NCI-H187 treated with DMSO at 0.1 percent for 48 hours (cell line): ENCODE measurements at regions not wholly inside any gene's neighbourhood (a gene's known extent, or its start where the extent isn't known, plus 50 kb on each side); places are given as distances from the start of the nearest gene placed in this dataset.
"Not testable (repeated sequence)": the region's sequence is repeated elsewhere in the genome, so short reads cannot be mapped to it uniquely, and the experiment has no call there.

Experiments used
- DNase-seq: peaks from one replicate; lab custom pipeline; 2025; lab: John Stamatoyannopoulos, UW

DNA sequence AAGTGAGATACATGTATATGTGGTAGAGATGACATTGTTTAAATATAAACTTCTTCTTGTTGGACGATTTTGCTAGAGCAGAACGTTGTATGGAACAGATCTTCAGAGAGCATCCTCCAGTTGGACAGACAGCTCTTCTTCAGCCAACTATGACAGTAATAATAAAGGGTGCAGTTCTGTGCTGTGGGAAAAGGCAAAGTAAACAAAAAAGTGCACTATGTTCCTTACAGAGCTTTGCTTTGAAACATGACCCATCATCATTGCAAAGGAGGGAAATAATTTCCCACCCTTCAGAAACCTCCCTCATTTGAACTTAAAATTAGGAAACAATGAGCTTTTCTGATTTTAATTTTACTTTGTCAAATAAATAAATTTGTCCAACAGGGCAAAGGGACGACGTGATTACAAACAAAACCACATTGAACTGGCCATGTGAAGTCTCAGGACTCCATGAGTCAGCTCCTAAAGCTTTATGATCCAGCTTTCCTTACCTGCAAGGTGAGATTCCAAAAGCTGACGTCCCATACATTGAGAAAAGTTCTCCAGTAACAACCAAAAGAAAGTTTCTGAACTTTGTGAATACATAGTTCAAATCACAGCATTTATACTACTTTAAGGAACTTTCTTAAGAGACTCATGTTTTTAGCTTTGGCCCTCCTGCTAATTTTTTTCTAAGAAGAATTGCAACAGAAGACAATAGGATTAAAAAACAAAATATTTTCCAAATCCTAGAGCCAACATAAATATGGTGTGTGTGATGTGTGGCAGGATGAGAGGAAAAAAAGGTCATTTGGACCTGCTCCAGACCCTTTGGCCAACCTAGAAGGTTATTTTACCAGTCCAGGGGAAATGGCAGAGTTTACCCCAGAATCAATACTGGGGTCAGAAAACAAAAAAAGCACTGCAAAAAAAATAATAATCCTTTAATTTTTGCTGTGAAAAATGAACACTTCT, 565.4 kb upstream of the NRP1 start:
- no peak for DNase-seq

DNA sequence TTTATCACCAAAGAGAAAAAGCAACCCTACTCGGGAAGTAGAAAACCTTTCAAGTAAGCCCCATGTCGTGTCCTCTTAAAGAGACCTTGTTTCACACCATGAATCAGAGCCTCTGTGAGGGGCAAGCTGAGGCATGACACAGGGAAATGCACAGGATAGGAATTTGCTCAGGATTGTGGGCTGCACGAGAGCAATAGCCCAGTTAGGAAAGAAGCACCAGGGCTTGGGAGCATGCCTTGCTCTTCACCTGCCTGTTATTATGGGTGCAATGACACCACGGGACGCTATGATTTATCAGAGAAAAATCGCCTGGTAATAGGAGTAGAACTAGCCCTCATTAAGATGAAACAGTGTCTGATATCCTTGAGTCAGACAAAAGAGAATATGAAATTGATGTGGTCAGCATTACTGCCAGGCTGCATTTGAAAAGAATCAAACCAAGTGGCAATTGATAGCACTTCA, 562.9 kb upstream of the NRP1 start:
- DNase-seq, result peak; percentile 26

DNA sequence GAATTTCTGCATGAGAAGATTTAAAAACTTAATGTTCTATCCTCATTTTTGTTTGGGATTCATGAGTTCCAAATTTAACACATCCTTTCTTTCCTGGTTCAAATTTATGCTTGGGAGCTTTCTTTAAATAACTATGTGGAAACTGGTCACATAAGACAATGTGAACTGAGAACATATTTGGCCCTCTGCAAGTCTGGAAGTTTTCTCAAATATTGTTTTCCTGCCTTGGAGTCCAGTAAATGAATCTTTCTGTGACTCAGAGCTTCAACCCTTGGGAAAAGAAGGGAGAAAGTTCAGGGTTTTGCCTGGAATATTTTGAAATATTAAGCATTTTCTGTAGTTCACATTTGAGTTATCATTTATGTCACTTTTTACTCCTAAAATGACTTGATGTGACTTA, 559.0 kb upstream of the NRP1 start:
- DNase-seq, result no peak

DNA sequence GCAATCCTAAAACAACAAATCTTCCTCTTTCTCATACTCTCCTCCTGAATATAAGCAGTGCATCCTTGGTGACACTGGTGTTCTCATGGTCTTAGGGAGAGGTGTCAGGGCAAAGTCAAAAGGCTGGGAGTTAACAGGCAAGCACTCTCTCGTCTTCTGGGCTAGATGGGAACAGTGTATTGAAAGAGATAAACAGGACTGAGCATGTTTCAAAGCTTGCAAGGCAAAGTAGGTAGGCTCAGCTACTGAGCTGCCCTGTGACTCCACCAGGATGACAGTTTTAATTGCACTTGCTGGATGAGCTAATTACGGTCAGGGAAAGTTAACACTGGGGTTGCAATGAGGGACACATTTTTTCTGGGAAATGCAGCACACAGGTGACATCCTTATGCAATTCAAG, 554.9 kb upstream of the NRP1 start:
- DNase-seq, result no peak

DNA sequence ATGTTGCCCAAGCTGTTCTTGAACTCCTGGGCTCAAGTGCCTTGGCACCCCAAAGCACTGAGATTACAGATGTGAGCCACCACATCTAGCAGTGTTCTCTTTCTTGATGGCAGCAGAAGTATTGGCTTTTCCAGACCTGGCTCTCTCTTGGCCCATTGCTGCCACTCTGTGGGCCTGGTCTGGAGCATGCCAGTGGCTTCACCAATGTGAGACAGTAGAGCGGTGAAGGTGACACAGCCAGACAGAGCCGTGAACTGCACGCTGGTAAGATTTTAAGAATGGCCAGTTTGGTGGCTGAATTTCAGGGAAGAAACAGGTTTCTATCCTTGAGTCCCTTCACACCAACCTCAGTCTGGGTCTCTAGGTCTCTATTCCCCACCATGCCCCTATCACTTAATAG, 552.7 kb upstream of the NRP1 start:
- DNase-seq, result no peak

DNA sequence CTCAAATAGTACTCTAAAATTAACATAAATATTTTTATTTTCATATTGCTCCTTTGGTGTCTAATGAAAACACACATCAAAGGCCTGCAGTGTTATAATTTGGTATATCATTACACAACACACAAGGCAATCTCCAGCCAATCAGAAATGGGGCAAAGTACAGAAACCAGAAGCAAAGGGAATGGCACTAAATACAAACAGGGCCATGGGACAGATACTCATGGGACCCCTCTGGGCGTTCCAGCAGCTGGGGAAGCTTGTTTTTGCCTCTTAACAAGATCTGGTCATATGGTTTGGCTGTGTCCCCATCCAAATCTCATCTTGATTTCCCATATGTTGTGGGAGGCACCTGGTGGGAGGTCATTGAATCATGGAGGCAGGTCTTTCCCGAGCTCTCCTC, 551.8 kb upstream of the NRP1 start:
- DNase-seq, result no peak

DNA sequence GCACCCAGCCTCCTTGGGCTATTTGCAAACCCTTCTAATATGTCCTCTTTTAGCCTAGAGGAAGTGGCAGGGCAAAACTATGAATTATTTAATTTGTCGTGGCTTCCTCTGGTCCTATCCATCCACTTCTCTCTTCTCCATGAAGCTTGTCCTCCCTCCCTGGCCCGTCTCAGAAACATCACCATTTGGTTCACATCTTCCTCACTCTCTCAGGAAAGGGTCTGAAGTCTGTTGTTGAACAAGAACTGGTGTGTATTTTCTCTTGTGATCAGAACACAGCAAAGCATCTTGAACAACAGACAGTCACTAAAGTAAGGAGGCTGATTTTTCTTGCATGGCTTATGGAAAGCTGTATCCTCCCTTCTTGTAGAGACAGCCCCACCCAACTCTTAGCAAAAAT, 550.1 kb upstream of the NRP1 start:
- DNase-seq, result no peak

DNA sequence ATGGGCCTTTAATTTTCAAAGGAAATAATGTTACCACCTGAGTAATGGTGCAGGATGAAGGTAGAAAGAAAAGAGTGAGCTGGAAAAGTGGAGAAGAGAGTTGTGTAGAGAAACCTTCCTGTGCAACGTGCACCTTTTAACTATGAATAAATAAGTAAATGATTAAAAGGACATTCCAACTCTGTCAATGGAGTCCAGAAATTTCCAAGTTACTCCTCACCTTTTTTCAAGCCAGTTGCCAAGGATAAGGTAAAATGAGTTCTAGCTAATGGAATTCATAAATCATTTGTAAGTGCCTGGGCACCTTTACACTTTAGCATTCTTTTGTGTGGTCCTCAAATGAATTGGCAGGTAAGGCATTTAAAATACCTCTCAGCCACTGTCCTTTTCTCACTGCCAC, 549.4 kb upstream of the NRP1 start:
- DNase-seq, result no peak

DNA sequence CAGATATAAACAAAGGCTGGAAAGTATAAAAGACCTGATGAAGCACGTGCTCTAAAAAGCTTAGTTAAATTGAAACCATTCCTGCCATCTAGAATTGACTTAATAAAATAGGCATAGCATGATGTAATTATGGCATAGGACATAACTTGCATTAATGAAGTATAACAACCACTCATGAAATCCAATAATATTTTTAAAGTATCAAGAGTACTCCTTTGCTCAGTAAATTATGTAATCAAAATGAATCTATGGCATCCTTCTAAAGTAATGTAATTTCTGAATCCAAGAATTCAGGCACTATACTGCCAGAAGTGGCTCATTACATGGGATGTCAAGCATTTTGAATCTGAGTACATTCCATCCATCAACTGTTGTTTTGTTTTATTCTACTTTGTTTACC, 548.5 kb upstream of the NRP1 start:
- DNase-seq, result no peak

DNA sequence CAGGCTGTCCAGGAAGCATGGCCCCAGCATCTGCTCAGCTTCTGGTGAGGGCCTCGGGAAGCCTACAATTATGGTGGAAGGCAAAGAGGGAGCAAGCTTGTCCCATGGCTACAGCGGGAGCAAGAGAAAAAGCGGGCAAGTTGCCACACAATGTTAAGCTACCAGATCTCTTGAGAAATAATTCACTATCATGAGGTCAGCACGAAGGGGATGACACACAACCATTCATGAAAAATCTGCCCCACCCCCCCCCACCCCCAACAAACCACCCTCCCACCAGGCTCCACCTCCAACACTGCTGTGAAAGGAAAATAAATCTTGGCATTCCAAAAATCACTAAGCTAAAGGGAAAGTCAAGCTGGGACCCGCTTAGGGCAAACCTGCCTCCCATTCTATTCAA, 545.8 kb upstream of the NRP1 start:
- no peak for DNase-seq

DNA sequence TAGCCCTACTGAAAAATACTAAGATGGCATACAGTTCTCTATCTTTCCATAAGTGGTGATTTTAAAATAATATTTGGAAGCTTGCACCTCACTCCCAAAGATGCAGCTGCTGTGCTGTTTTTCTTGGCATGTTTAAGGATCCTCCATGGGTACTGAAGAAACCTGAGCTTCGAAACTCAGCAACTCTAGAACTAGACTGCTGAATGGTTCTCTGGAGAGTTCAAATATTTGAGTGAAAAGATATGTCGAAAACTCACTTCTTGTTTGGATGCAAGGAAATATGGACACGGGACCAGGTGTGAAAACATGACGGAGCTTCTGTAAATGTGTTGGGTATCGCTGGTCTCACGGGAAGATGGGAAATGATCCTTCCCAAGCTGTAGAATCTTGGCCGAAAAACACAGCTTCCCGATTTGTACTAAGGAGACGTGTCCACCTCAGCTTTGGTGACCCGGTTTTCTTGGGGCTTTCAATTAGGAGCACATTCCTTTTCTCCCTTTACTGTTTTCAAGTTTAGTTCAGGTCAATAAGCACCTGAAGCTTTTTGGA, 543.8 kb upstream of the NRP1 start:
- no peak for DNase-seq

DNA sequence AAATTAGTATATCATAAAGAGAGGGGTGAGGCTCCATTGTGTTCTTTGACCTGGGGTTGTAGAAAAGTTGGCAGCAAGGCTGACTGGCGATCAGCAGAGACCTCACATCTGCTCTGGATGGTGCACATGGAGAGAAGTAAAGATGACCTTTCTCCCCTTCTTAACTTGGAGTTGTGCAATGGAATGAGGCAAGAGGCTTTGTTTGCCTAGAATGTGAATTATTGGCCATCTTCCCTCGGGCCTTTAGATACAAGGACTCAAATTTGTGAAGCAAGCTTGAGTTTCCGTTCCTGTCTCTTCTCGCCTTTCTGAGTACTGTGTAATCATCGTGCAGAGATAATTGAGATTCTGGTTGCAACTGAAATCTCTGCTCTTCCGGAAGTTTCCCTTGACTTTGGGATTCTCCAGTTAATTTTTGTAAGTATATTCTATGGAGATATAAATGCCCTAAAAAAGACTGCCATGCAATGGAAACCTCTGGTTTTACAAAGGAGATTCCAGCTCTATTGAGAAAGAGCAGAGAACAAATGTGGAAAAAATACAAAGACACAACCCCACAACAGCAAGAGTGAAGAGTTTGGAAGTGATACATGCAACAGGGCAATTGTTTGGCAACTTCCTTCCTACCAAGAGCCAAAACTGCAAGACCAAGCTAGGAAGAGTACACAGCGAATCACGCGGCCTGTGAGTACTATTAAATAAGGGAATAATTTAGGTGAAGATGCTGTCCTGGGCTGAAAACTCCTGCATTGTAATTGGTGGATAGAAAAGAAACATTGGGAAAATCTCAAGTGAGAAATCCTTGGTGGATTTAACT, 542.3 kb upstream of the NRP1 start:
- no peak for DNase-seq

DNA sequence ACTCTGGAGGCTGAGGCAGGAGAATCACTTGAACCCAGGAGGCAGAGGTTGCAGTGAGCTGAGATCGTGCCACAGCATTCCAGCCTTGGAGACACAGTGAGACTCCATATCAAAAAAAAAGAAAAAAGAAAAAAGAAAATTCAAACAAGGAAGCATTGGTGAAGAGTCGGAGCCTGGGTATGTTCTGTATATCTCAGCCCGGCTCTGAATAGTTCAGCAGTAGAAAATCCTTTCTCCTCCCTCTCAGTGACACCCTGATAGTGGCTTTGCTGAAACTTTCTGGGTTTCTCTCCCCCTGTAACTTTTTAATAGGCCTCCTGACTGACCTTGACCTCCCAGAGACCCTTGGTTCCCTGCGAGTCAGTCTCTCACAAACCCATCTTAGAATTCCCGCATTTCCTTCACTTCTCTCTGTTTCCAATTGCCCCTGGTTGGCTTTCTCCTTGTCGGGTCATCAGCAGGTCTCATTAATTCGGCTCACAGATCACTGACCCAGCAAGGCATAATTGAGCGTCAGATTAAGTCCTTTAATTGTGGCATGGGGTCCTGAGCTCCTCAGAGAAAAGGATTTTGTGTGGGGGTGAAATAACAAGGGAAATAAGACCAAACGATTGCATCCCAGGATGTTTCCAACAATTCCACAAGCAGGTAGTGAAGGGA, 541.6 kb upstream of the NRP1 start:
- no peak for DNase-seq

DNA sequence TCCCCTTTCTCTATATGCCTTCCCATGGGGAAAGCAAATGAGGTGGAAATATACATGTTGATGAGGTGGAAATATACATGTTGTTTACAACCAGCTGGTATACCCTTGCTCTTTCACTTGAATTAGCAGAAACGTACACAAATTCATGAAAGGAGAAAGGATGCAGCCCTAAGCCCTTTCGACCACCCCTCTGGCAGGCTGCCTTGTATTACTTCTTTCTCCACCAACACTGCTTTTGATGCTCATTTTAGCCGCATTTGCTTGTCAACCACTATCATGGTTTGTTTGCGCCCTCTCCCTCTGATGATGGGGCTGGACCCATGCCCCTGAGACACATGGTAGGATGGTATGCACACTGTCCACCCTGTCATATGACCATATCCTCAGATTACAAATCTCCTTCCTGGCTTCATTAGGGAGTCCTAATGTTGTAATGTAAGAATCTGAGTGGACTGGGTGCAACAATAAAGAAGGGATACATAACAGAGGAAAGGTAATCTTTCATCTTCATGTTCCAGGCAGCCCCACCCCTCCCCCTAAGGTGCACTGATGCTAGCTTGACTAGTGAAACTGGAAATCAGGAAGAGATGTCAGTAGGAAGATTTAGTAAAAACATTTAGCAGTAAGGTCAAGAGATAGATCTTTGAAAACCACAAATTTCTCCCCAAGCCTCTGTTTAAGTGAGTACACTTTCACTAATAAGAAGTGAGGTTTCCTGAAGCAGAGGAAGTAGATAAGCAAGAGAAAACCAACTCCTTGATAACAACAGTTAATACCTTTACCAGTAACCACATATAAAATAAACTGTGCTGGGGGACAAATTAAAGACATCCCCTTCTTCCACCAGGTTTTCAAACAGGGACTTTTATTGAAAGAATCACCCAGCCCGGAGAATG, 536.8 kb upstream of the NRP1 start:
- no peak for DNase-seq

DNA sequence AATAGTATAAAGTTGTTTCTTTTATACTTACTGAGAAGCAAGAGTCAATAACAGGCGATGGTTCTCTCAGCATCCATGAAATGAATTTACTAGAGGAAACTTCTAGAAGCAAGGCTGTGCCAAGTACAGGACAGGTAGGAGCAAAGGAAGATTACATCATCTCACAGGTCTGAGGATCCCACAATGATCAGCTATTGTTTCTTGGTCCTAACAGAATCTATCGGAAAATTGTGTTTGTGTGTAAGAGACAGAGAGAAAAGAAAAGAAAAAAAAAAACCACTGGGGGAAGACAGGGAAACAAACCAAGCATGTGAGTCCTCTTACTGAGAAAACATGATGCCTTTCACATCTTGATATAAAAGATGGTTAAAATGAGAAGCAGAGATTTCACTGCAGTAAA, 535.0 kb upstream of the NRP1 start:
- DNase-seq, result no peak

DNA sequence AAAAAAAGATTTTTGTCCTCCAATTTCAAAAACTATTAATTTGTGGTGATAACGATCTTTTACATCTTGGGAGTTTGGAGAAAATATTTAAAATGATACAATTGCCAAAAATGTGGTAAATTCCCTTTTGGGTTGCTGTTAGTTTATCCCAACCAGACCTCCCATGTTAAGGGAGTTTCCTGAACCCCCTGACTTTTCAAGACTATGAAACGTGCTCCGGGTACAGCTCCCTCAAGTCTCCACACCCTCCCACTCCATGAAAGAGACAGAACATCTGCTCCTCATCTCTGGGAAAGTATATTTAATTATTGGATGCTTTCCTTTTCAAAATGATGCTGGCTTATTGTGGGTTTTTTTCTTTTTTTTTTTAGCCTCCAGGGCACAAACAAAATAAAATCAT, 534.6 kb upstream of the NRP1 start:
- DNase-seq, result no peak

DNA sequence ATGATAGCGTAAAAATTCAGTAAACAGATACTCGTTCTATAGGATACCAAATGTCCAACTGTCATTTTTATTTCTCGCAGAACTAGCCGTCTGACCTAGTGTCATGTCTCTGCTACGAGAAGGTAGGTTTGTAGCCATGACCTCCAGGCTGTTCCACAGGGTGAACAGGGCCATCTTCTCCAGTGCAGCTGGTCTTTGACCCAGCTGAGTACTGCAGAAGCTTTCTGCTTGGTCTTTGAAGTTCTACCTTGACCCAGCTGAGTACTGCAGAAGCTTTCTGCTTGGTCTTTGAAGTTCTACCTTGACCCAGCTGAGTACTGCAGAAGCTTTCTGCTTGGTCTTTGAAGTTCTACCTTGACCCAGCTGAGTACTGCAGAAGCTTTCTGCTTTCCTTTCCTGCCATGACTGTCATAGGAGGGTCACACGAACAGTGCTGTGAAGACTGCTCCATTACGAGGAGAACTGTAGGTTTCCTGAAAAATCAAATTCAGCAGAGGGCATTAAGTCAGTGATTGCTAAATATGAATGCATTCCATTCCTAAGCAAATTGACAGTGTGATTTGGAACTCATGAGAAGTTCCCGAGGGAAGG, 532.8 kb upstream of the NRP1 start:
- not testable (repeated sequence) for DNase-seq

DNA sequence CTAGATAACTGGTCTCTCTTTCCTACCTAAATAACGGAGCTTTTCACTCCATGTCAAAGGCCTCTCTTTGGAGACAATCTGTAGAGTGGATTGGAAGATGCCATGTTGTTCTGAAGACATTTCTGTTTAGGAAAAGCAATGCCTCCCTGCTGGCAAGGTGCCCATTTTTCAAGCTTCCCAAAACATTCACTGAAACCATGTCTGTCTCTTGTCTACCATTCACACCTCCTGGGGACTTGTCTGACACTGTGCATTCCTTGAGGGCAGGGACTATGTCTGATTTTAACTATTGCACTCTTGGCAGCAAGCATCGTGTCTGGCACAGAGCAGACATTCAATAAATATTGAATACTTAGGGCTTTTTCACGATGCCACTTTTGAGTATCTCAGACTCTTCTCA, 528.9 kb upstream of the NRP1 start:
- no peak for DNase-seq

DNA sequence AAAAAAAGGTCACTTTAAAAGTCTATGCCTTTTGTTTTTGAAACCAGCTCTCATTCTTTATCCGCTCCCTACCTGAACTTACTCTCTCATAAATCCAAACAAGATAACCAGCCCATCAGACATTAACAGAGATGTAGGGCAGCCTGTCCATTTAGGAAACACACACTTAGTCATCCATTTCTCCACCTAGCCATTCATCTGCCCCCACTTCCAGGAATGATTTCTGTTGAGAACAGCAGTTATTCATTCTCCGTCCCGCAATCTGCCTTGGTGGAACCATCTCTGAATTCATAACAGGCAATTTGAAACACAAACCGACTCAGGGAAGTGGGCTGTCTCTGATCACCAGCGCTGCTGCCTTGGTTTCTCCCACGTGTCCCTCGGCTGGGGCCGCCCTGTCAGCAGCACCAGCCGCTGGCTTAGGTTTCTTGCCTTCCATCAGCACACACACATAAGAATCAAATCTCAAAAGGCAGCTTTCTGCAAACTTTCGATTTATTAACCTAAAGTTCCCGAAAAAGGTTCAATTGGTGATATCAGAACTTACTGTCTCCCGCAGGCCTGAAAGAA, 528.2 kb upstream of the NRP1 start:
- DNase-seq, result no peak

DNA sequence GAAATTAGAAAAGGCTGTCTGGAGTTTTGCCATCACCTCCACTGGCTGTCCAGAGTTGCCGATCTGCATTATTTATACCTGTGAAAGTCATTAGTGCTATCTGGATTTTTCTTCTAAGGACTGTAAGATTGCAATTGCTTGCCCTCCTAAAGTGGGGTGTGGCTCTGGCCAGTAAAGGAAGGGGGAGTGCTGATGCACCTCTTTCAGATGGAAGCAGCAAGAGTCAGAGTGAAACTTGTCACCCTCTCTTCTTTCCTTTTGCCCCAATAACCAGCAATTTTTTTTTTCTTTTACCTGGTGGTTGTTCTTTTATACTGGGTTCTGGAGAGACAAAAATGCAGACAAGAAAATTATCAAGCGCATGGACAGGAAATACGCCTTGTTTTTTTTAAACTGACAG, 527.4 kb upstream of the NRP1 start:
- no peak for DNase-seq
